ENCODE measurements at regions not wholly inside any gene's neighbourhood (a gene's known extent, or its start where the extent isn't known, plus 50 kb on each side); places are given as distances from the start of the nearest gene placed in this dataset.

DNA sequence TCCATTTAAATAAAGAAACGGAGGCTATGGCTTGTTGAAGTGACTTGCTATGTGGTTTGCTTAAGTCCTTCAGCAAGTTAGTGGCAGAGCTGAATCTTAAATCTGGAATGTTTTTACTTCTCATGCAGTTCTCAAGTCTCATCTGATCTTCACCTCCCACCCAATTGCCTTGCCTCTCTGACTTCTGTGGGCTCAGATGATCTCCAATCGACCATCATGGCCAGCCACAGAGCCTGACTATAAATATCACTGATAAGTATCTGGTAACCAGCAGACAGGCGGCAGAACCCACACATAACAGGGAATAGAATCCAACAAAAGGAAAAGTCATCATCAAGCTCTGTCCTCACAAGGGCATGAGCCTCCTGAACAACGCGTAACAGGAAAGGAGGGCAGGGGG, 149.9 kb downstream of the FAM114A2 start:
- no peak overlapping the region for H4K91ac ChIP-seq (ENCODE audit: insufficient read depth, low read depth, low read length)
- H3K9me1 ChIP-seq (ENCODE audit: insufficient read depth, low read length), result no peaks in the 10 kb centered on the region
- no peak overlapping the region for H3K4me3 ChIP-seq (ENCODE audit: insufficient read depth, low read depth, low read length)
- H4K8ac ChIP-seq (ENCODE audit: low read depth in 2 of 2, low read length in 2 of 2), result no peak overlapping the region
- H3K36me3 ChIP-seq (ENCODE audit: control insufficient read depth, insufficient read depth, low read length), result no peaks in the 10 kb centered on the region
- no peak overlapping the region for H2BK15ac ChIP-seq (ENCODE audit: low read depth, low read length)
- in situ Hi-C loops (cut with MboI; ENCODE audit: low sequenced_read_pairs), result no loop called here
- no peak overlapping the region for H2AK9ac ChIP-seq (replicated peaks; ENCODE audit: low read depth, low read length, poor library complexity)
- ChIA-PET CTCF (no interaction called here), POLR2A (ENCODE audit: unreplicated experiment) (no interaction called here)
- H3K4ac ChIP-seq (ENCODE audit: low read depth, low read length), result no peak overlapping the region
- no peak overlapping the region for H4K5ac ChIP-seq (ENCODE audit: low read depth, low read length)
- TF ChIP-seq BHLHE40 (IDR thresholded peaks at IDR 0.05; ENCODE audit: low read depth, low read length) (no peak), USF2 (IDR thresholded peaks at IDR 0.05; ENCODE audit: low read depth, low read length) (no peak), CHD1 (IDR thresholded peaks at IDR 0.05; ENCODE audit: low read depth, low read length) (no peak), FOS (IDR thresholded peaks at IDR 0.05; ENCODE audit: low read depth, low read length) (no peak), RFX5 (IDR thresholded peaks at IDR 0.05; ENCODE audit: low read depth, low read length) (no peak), POLR2A (IDR thresholded peaks at IDR 0.05; ENCODE audit: low read depth, low read length) (no peak), ELK1 (IDR thresholded peaks at IDR 0.05; ENCODE audit: borderline replicate concordance, low read depth, low read length) (no peak), CTCF (conservative IDR thresholded peaks at IDR 0.05; ENCODE audit: low read depth, low read length) (no peak), MAFK (IDR thresholded peaks at IDR 0.05; ENCODE audit: low read depth, low read length) (no peak), MXI1 (IDR thresholded peaks at IDR 0.05; ENCODE audit: borderline replicate concordance, low read depth, low read length) (no peak), RCOR1 (IDR thresholded peaks at IDR 0.05; ENCODE audit: insufficient replicate concordance, low read length) (no peak), RAD21 (IDR thresholded peaks at IDR 0.05; ENCODE audit: low read length) (no peak)
- H3K9me3 ChIP-seq (ENCODE audit: control insufficient read depth, insufficient read depth, low read length), result no peaks in the 10 kb centered on the region
- H3K27me3 ChIP-seq (ENCODE audit: control insufficient read depth, insufficient read depth, low read length), result no peaks in the 10 kb centered on the region
- no peak overlapping the region for H3K4me2 ChIP-seq (ENCODE audit: low read depth, low read length)
- dilution Hi-C loops (cut with HindIII; ENCODE audit: low sequenced_read_pairs, unreplicated experiment), result no loop called here
- no peak overlapping the region for H2AK5ac ChIP-seq (ENCODE audit: low read depth, low read length)
- H3K4me1 ChIP-seq (ENCODE audit: control insufficient read depth, insufficient read depth, low read length), result peaks cover 2% of the 10 kb centered on the region; the same call in 1 of the 2 replicates
- H3K79me1 ChIP-seq (ENCODE audit: low read depth in 1 of 2, low read length in 2 of 2), result no peaks in the 10 kb centered on the region
- no peak overlapping the region for H2BK5ac ChIP-seq (ENCODE audit: low read depth, low read length, poor library complexity, severe bottlenecking)
- intact Hi-C loops (cut with micrococcal nuclease), result no loop called here
- no peak overlapping the region for H3K56ac ChIP-seq (ENCODE audit: extremely low read depth, insufficient read depth, low read length)
- BruUV-seq (replicated peaks), result no TSS peak
- no peak overlapping the region for H3K14ac ChIP-seq (replicated peaks; ENCODE audit: low read depth, low read length)
- H4K20me1 ChIP-seq (ENCODE audit: insufficient read depth, low read length), result no peaks in the 10 kb centered on the region
- no peak overlapping the region for H2BK20ac ChIP-seq (ENCODE audit: low read depth, low read length)
- WGBS, 2 experiments (ENCODE audit: extremely low coverage in 2 of 2, insufficient read length in 1 of 2), result no CpG with 5 or more reads among the region's 5 CpGs
- H3K18ac ChIP-seq (ENCODE audit: low read depth, low read length), result no peak overlapping the region
- no peak overlapping the region for H2BK120ac ChIP-seq (ENCODE audit: low read depth, low read length)
- no peak overlapping the region for H3K27ac ChIP-seq (ENCODE audit: insufficient read depth, low read length)
- DNase-seq (no peak), ATAC-seq (ENCODE audit: low read depth) (no peak)
- H2AFZ ChIP-seq (replicated peaks; ENCODE audit: low read length, poor library complexity), result no peak overlapping the region
- H3K9ac ChIP-seq (ENCODE audit: low read depth, low read length), result no peak overlapping the region
- no peak overlapping the region for H3K23ac ChIP-seq (ENCODE audit: low read depth, low read length)

All from IMR-90 (cell line).